VCaP (cell line): ENCODE measurements at regions not wholly inside any gene's neighbourhood (a gene's known extent, or its start where the extent isn't known, plus 50 kb on each side); places are given as distances from the start of the nearest gene placed in this dataset.

Experiments
- H3K27ac ChIP-seq: fragments of 450-650 bp; 2 replicates; pipeline ENCODE4 v1.5.1; 2017
- TF ChIP-seq, protein P1 (sequence below): fragments of 450-650 bp; conservative IDR thresholded peaks from 2 replicates; pipeline ENCODE4 v1.5.1; 2017; ENCODE audit warnings: mild to moderate bottlenecking, moderate library complexity

DNA sequence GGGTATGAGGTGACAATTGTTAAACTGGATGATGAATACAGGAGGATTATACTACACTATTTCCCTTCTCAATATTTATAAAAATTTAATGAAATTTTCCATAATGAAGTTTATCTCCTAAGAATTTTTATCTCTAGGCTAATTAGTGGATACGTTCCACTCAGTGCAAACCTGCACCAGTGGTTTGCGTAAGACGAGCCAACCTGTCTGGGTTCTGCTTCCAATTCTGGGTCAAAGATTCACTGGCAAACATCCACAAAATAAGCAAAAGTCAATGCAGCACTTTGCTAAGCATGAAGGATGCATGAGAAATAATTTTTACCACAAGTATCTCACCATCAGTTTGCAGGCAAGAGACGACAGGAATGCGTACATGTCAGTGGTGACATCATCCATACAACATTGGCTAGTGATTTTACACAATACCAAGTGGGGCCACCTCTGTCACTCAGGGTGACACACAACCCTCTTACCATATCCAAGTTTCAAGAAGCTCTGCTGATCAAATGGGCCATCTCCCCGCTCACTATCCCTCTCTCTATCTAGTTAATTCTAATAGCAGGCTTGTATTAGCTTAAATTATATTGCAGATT, 51.7 kb downstream of the FAM50B start:
- H3K27ac ChIP-seq: no peak overlapping the region
- TF ChIP-seq, protein P1, sequence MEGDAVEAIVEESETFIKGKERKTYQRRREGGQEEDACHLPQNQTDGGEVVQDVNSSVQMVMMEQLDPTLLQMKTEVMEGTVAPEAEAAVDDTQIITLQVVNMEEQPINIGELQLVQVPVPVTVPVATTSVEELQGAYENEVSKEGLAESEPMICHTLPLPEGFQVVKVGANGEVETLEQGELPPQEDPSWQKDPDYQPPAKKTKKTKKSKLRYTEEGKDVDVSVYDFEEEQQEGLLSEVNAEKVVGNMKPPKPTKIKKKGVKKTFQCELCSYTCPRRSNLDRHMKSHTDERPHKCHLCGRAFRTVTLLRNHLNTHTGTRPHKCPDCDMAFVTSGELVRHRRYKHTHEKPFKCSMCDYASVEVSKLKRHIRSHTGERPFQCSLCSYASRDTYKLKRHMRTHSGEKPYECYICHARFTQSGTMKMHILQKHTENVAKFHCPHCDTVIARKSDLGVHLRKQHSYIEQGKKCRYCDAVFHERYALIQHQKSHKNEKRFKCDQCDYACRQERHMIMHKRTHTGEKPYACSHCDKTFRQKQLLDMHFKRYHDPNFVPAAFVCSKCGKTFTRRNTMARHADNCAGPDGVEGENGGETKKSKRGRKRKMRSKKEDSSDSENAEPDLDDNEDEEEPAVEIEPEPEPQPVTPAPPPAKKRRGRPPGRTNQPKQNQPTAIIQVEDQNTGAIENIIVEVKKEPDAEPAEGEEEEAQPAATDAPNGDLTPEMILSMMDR: no peak

DNA sequence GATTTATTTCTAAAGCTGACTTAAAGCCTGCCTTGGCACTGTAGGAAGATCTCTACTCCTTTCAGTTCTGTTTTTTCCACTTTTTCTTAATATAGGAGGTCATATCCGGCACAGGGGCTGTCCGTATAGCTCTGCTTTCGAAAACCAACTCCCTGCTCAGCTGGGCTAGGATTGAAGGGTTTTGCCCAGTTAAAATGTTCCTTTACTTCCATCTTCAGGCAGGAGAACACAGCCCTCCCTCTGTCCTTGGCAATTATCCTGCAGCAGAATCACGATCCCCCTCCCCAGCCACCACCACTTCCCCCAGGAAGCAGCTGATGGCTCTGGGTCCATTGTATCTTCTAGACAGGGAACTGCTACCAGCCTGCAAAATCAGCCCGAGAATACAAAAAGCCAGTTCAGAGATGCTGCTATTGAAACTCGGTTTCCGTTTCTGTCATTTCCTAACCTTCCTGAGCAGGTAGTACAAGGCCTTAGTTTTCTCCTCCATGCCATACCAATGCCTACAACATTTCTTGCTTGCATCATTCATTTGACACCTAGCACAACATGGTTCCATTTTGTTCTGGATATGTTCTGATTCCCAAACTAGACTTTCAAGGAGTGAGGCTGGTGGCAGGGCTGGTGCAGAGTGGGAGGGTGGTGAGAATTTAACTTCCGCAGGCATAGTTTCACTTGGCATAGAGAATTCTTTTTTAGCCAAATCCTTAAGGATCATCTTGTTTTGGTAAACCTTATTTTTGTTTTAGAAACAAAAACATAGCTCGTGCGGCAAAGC, 53.9 kb downstream of the FAM50B start:
- TF ChIP-seq, protein P1: no peak

GRCh38 chr6:3904518-3904917, 55.3 kb downstream of the FAM50B start:
- H3K27ac ChIP-seq: no peak overlapping the region
- TF ChIP-seq, protein P1: no peak

More for the DNA sequence above, 53.9 kb downstream of the FAM50B start:
- H3K27ac ChIP-seq: no peak overlapping the region

DNA sequence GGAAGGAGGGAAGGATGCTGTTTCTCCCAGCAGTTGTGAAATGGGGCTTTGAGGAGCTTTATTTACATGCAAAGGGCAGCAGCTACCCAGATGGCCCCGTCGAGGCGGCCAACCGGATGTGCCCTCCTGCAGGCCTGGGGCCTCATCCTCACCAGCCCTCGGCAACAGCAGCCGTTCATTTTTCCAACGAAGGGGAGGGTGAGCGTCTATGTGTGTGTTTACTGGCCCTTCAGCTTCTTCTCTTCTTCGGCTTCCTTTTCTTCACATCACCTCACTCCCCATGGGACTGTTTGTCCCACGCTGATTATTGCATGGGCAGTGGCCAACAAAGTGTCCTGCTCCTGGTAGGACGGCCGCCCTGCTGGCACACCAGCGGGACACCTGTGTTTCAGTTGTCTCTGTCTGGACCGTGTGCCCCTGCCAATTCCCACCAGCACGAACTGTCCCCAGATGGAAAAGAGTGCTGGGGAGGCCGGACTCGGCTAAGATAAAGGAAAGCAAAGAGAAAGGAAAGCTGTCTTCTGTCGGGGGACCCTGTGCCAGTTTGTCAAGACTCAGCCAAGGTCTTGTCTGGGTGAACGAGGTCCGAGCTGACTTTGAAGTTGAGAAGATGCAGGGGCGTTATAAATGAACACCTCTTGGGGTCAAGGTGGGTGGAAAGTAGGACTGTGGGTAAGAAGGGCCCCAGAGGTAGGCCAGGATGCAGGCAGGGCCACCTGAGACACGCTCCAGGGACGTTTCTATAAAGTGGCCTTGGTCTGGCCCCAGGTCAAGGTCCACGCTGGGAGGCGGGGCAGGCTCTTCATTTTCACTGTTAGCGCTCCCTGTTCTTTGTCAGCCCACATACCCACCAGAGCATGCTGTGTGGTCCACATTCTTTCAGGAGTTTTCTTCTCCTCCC, 57.0 kb downstream of the FAM50B start:
- H3K27ac ChIP-seq: no peak overlapping the region
- TF ChIP-seq, protein P1: no peak

DNA sequence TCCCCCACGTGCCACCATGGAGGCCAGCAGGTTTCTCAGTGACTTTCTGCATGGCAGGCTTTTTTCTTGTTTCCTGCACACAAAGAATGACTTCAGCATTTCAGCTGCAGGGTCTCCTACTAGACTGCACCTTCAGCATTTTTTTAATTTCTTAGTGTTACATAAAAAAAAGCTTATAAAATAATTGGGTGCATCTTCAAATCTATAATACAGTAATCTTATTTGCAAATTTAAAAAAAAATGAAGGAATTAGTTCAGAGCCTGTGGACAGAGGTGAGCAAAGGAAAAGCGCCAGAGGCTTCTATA, 57.6 kb downstream of the FAM50B start:
- H3K27ac ChIP-seq: no peak overlapping the region
- TF ChIP-seq, protein P1: no peak

GRCh38 chr6:3908223-3908622, 59.0 kb downstream of the FAM50B start:
- H3K27ac ChIP-seq: no peak overlapping the region
- TF ChIP-seq, protein P1: no peak

DNA sequence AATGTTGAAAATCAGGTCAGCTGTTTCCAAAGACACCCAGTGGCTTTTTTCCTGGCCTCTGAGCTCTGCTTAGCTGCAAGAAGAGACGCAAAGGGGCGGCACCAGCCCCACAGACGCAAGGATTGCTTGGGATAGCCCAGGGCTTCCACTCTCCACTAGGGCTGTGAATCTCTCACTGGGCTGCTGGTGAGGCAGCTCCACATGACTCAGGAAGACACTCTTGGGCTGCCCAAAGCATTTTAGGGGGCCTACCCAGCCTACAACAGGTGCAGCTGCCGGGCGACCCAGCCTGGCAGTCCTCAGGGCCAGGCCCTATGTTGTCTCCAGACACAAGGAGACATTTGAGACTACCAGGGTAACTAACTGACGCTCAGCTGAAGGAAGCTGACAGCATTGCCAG, 59.8 kb downstream of the FAM50B start:
- TF ChIP-seq, protein P1: no peak
- no peak overlapping the region for H3K27ac ChIP-seq
